B cell (primary cell): ENCODE measurements at regions not wholly inside any gene's neighbourhood (a gene's known extent, or its start where the extent isn't known, plus 50 kb on each side); places are given as distances from the start of the nearest gene placed in this dataset.

Experiments
- ATAC-seq: fragments of 200-7000 bp; cut with Tn5 transposase; one replicate; pipeline ENCODE4 v1.10.0; 2021; ENCODE audit warnings: low read depth, mild to moderate bottlenecking, moderate number of reproducible peaks, moderate library complexity
- CTCF ChIA-PET: fragments of 350-600 bp; sonication (Branson Sonifier 250); formaldehyde crosslinking; loops from one replicate; lab custom pipeline; 2021; ENCODE audit warnings: antibody characterized with exemption, inconsistent platforms; lab: Charles Lee
- POLR2A ChIA-PET: fragments of 350-600 bp; sonication (Branson Sonifier 250); formaldehyde crosslinking; loops from one replicate; lab custom pipeline; 2021; ENCODE audit warnings: antibody characterized with exemption; lab: Charles Lee
- DNase-seq: peaks from one replicate; pipeline ENCODE4 v3.0.0; 2013
- H2AFZ ChIP-seq: 2 replicates; pipeline ENCODE4 v1.6.1; 2012; ENCODE audit warnings: mild to moderate bottlenecking, low read depth, low read length; ENCODE audit not compliant: insufficient read depth, poor library complexity, severe bottlenecking
- H3K27ac ChIP-seq, 2 donors: 1 replicate in 1 of 2; 2 replicates in 1 of 2; pipeline ENCODE4 v1.5.1; 2012 to 2013; ENCODE audit warnings: low read length in 2 of 2, mild to moderate bottlenecking in 2 of 2, moderate library complexity in 1 of 2
- H3K27me3 ChIP-seq, 4 experiments: fragments of 200-600 bp in 1 of 4; sonication (generic) in 1 of 4; replicated peaks in 1 of 4; 1 replicate in 2 of 4; 2 replicates in 2 of 4; pipeline versions ENCODE4 v1.6.1 to v1.7.0; 2013 to 2016; ENCODE audit warnings: low read length in 3 of 4, mild to moderate bottlenecking in 2 of 4, mixed read lengths in 1 of 4, moderate library complexity in 1 of 4; ENCODE audit not compliant: insufficient read depth in 4 of 4, control insufficient read depth in 3 of 4; ENCODE audit errors: control extremely low read depth in 1 of 4
- H3K36me3 ChIP-seq, 2 experiments: replicated peaks in 1 of 2; 1 replicate in 1 of 2; 2 replicates in 1 of 2; pipeline versions ENCODE4 v1.6.1 to v1.7.1; 2013; ENCODE audit warnings: low read length in 1 of 2; ENCODE audit not compliant: insufficient read depth in 2 of 2, control insufficient read depth in 1 of 2; ENCODE audit errors: control extremely low read depth in 1 of 2, extremely low read depth in 1 of 2
- H3K4me1 ChIP-seq, 2 donors: fragments of 200-600 bp in 1 of 2; sonication (generic) in 1 of 2; 1 replicate in 1 of 2; 2 replicates in 1 of 2; pipeline versions ENCODE4 v1.5.1 to v1.6.1; 2013 to 2017; ENCODE audit warnings: low read length in 2 of 2; ENCODE audit not compliant: control insufficient read depth in 2 of 2, insufficient read depth in 2 of 2
- H3K4me2 ChIP-seq: replicated peaks from 2 replicates; pipeline ENCODE3; 2012; ENCODE audit warnings: mild to moderate bottlenecking, low read depth, low read length; ENCODE audit not compliant: poor library complexity, severe bottlenecking
- H3K4me3 ChIP-seq, 5 experiments: fragments of 200-600 bp in 1 of 5; sonication (generic) in 1 of 5; 1 replicate in 3 of 5; 2 replicates in 2 of 5; pipeline versions ENCODE4 v1.5.1 to v1.7.0; 2011 to 2016; ENCODE audit warnings: low read length in 4 of 5, mild to moderate bottlenecking in 4 of 5, low read depth in 2 of 5, control low read depth in 1 of 5, moderate library complexity in 1 of 5; ENCODE audit not compliant: insufficient read depth in 1 of 5; ENCODE audit errors: control extremely low read depth in 1 of 5, extremely low read depth in 1 of 5
- H3K79me2 ChIP-seq: fragments of 200-600 bp; sonication (generic); one replicate; pipeline ENCODE4 v1.6.0; 2016; ENCODE audit warnings: low read length; ENCODE audit not compliant: control insufficient read depth, insufficient read depth
- H3K9ac ChIP-seq: fragments of 200-600 bp; sonication (generic); 2 replicates; pipeline ENCODE4 v1.6.1; 2017; ENCODE audit warnings: mild to moderate bottlenecking, low read length, moderate library complexity
- H3K9me3 ChIP-seq, 3 donors: one replicate each; pipeline versions ENCODE4 v1.6.1 to v1.7.1; 2013; ENCODE audit warnings: low read length in 2 of 3; ENCODE audit not compliant: control insufficient read depth in 2 of 3, insufficient read depth in 1 of 3; ENCODE audit errors: control extremely low read depth in 1 of 3
- H4K20me1 ChIP-seq: 2 replicates; pipeline ENCODE4 v1.6.0; 2012; ENCODE audit warnings: mild to moderate bottlenecking, low read length; ENCODE audit not compliant: insufficient read depth, control insufficient read depth, poor library complexity, severe bottlenecking
- H3K27ac Mint-ChIP-seq: one replicate; pipeline ENCODE4 v1.8.0; 2021; ENCODE audit warnings: mixed read lengths
- H3K27me3 Mint-ChIP-seq: one replicate; pipeline ENCODE4 v1.8.0; 2021; ENCODE audit warnings: mixed read lengths
- H3K4me1 Mint-ChIP-seq: one replicate; pipeline ENCODE4 v1.8.0; 2021; ENCODE audit warnings: mixed read lengths
- H3K4me3 Mint-ChIP-seq: one replicate; pipeline ENCODE4 v1.8.0; 2021; ENCODE audit warnings: mixed read lengths
- H3K9me3 Mint-ChIP-seq: one replicate; pipeline ENCODE4 v1.8.0; 2022; ENCODE audit warnings: mixed read lengths; ENCODE audit not compliant: insufficient read depth
- EZH2 ChIP-seq: IDR thresholded peaks from 2 replicates; pipeline ENCODE4 v1.6.1; 2012; ENCODE audit warnings: borderline replicate concordance, low read depth, mild to moderate bottlenecking, moderate library complexity, low read length; ENCODE audit not compliant: insufficient read depth, poor library complexity, severe bottlenecking
- WGBS: methylation state at CpG from one replicate; pipeline ENCODE4 v1.1.5; 2013; ENCODE audit warnings: missing lambda C conversion rate; ENCODE audit not compliant: insufficient coverage; 5-methylcytosine and 5-hydroxymethylcytosine counted together
- intact Hi-C: fragments of 100-400 bp; cut with micrococcal nuclease; formaldehyde crosslinking; loops from one replicate; pipeline ENCODE4 v1.10.0; 2022
- TF ChIP-seq, protein P1 (sequence below): fragments of 200-600 bp; IDR thresholded peaks from one replicate; pipeline ENCODE4 v1.8.0; 2022; ENCODE audit warnings: antibody characterized with exemption, mild to moderate bottlenecking

DNA sequence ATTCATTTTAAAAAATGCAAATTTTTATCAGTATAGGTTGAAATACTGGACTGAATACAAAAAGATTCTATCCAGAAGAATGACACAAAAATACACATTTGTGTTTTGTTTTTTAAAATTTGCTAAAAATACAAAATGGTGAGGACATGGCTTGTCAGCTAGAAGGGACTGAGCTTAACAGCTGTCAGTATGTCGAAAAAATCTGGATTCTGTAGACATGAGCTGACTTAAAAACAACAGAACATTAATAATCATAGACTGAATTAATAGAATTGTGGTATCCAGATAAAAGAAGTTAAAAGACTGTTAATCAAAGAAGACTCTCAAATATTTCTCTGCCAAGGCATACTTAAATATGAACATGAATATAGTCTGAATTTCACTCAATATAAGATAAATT is 244.9 kb upstream of the CBLB start:
- ChIA-PET POLR2A (no interaction called here), CTCF (no interaction called here)
- Histone ChIP-seq H3K27ac (no peak overlapping the region), H3K27me3 (no peaks in the 10 kb centered on the region), H3K4me3 (no peak overlapping the region), H3K4me2 (no peak overlapping the region), H3K9me3 (peaks cover 0 to 2% (median 0%) of the 10 kb centered on the region in 3 donors), H3K79me2 (no peaks in the 10 kb centered on the region), H3K4me1 (no peaks in the 10 kb centered on the region), H3K9ac (no peak overlapping the region), H2AFZ (no peak overlapping the region), H4K20me1 (no peaks in the 10 kb centered on the region), H3K36me3 (no peaks in the 10 kb centered on the region)
- TF ChIP-seq EZH2, result no peak
- TF ChIP-seq, protein P1, sequence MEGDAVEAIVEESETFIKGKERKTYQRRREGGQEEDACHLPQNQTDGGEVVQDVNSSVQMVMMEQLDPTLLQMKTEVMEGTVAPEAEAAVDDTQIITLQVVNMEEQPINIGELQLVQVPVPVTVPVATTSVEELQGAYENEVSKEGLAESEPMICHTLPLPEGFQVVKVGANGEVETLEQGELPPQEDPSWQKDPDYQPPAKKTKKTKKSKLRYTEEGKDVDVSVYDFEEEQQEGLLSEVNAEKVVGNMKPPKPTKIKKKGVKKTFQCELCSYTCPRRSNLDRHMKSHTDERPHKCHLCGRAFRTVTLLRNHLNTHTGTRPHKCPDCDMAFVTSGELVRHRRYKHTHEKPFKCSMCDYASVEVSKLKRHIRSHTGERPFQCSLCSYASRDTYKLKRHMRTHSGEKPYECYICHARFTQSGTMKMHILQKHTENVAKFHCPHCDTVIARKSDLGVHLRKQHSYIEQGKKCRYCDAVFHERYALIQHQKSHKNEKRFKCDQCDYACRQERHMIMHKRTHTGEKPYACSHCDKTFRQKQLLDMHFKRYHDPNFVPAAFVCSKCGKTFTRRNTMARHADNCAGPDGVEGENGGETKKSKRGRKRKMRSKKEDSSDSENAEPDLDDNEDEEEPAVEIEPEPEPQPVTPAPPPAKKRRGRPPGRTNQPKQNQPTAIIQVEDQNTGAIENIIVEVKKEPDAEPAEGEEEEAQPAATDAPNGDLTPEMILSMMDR, result no peak
- no peaks in the 10 kb centered on the region for H3K27me3 Mint-ChIP-seq
- H3K27ac Mint-ChIP-seq, result no peak overlapping the region
- ATAC-seq, result no peak
- H3K4me3 Mint-ChIP-seq, result no peak overlapping the region
- no peaks in the 10 kb centered on the region for H3K9me3 Mint-ChIP-seq
- H3K4me1 Mint-ChIP-seq, result no peaks in the 10 kb centered on the region
- no CpG with 5 or more reads among the region's 1 CpG for WGBS
- DNase-seq, result no peak
- intact Hi-C loops, result no loop called here

DNA sequence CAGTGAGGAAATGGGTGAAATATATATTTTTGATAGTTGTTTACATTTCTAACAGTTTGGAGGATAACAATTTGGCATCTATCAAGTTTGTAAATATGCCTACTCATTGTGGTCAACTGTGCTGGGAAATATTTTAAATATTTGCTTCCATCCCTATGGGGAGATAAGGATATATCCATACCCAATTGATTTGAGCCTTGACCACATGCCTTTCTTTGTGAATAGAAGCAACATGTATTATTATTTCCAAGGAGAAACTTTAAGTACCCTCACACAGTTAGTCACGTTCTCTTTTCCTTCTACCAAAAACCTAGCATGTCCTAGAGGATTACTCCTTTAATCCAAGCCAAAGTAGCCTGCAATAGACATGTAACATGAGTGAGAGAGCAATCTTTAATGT is 245.4 kb upstream of the CBLB start:
- POLR2A ChIA-PET, result no interaction called here
- intact Hi-C loops, result no loop called here
- Histone ChIP-seq H3K4me1 (no peaks in the 10 kb centered on the region), H2AFZ (no peak overlapping the region), H3K36me3 (no peaks in the 10 kb centered on the region), H3K27me3 (no peaks in the 10 kb centered on the region), H3K4me2 (no peak overlapping the region), H3K9ac (no peak overlapping the region), H3K27ac (no peak overlapping the region), H3K9me3 (peaks cover 0 to 2% (median 0%) of the 10 kb centered on the region in 3 donors), H3K4me3 (no peak overlapping the region), H4K20me1 (no peaks in the 10 kb centered on the region), H3K79me2 (no peaks in the 10 kb centered on the region)
- no peak overlapping the region for H3K4me3 Mint-ChIP-seq
- peaks cover 3% of the 10 kb centered on the region for H3K4me1 Mint-ChIP-seq
- TF ChIP-seq EZH2, result no peak
- TF ChIP-seq, protein P1, result no peak
- WGBS, result no CpG with 5 or more reads among the region's 1 CpG
- no peaks in the 10 kb centered on the region for H3K27me3 Mint-ChIP-seq
- CTCF ChIA-PET, result no interaction called here
- H3K9me3 Mint-ChIP-seq, result no peaks in the 10 kb centered on the region
- H3K27ac Mint-ChIP-seq, result no peak overlapping the region
- no peak for ATAC-seq
- no peak for DNase-seq
